ENCODE measurements at regions not wholly inside any gene's neighbourhood (a gene's known extent, or its start where the extent isn't known, plus 50 kb on each side); places are given as distances from the start of the nearest gene placed in this dataset.
"Not testable (repeated sequence)": the region's sequence is repeated elsewhere in the genome, so short reads cannot be mapped to it uniquely, and the experiment has no call there.

DNA sequence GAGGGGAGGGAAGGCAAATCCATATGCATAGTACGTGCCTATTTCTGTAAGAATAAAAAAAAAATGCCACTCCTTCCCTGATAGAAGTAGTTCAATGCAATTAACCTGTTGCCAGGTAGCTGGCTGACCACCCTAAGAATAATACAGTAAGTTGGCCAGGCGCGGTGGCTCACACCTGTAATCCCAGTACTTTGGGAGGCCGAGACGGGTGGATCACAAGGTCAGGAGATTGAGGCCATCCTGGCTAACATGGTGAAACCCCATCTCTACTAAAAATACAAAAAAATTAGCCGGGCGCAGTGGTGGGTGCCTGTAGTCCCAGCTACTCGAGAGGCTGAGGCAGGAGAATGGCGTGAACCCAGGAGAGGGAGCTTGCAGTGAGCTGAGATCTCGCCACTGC is 510.3 kb downstream of the PRDM9 start:
- TF ChIP-seq, protein P1, sequence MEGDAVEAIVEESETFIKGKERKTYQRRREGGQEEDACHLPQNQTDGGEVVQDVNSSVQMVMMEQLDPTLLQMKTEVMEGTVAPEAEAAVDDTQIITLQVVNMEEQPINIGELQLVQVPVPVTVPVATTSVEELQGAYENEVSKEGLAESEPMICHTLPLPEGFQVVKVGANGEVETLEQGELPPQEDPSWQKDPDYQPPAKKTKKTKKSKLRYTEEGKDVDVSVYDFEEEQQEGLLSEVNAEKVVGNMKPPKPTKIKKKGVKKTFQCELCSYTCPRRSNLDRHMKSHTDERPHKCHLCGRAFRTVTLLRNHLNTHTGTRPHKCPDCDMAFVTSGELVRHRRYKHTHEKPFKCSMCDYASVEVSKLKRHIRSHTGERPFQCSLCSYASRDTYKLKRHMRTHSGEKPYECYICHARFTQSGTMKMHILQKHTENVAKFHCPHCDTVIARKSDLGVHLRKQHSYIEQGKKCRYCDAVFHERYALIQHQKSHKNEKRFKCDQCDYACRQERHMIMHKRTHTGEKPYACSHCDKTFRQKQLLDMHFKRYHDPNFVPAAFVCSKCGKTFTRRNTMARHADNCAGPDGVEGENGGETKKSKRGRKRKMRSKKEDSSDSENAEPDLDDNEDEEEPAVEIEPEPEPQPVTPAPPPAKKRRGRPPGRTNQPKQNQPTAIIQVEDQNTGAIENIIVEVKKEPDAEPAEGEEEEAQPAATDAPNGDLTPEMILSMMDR (IDR thresholded peaks at IDR 0.05): not testable (repeated sequence)
- TF ChIP-seq ZFX (IDR thresholded peaks at IDR 0.05; ENCODE audit: borderline replicate concordance): not testable (repeated sequence)

Measured in 22Rv1 (cell line).